HCT116 (cell line): ENCODE measurements at regions not wholly inside any gene's neighbourhood (a gene's known extent, or its start where the extent isn't known, plus 50 kb on each side); places are given as distances from the start of the nearest gene placed in this dataset.

ENCODE experiments used
- ATAC-seq: fragments of 200-7000 bp; cut with Tn5 transposase; 2 replicates; pipeline ENCODE4 v1.9.1; 2020; ENCODE audit warnings: mild to moderate bottlenecking, moderate library complexity
- BruUV-seq: library from RNA; stranded (reverse); fragments of 400-500 nt; replicated peaks from 2 replicates; lab custom pipeline; 2021; lab: Mats Ljungman, UMichigan
- CTCF ChIA-PET: fragments of 300-600 bp; sonication (Branson Sonifier 250); formaldehyde crosslinking; loops from one replicate; lab custom pipeline; 2021; ENCODE audit warnings: antibody characterized with exemption; lab: Charles Lee
- POLR2A ChIA-PET: fragments of 300-600, 350-600 bp; sonication (Branson Sonifier 250); formaldehyde crosslinking; loops from one replicate; lab custom pipeline; 2021; ENCODE audit warnings: antibody characterized with exemption; lab: Charles Lee
- RAD21 ChIA-PET, 2 experiments: fragments of 300-600 bp; sonication (Branson Sonifier 250); formaldehyde crosslinking; loops; one replicate each; lab custom pipeline; 2023; ENCODE audit warnings: low total read pairs in 2 of 2; ENCODE audit not compliant: uncharacterized antibody in 2 of 2, unreplicated experiment in 2 of 2, low non-redundant PET in 1 of 2; lab: Charles Lee
- DNase-seq: peaks from one replicate; pipeline ENCODE4 v3.0.0-alpha.2; 2010; ENCODE audit warnings: low read depth, low spot score
- H2AFZ ChIP-seq: fragments of 200-600 bp; shearing (Covaris generic), sonication (generic); 2 replicates; pipeline ENCODE4 v1.6.1; 2017; ENCODE audit warnings: low read depth, mixed run types, mixed read lengths, antibody characterized with exemption, low read length; ENCODE audit not compliant: poor library complexity, severe bottlenecking
- H3K27ac ChIP-seq: 2 replicates; pipeline ENCODE4 v1.5.1; 2012; ENCODE audit warnings: low read depth, low read length
- H3K27me3 ChIP-seq: fragments of 200-600 bp; sonication (generic); 2 replicates; pipeline ENCODE4 v1.6.1; 2016; ENCODE audit warnings: mixed run types, low read length, mixed read lengths; ENCODE audit not compliant: insufficient read depth
- H3K36me3 ChIP-seq, 2 experiments: fragments of 200-500 bp in 1 of 2; fragments of 200-600 bp in 1 of 2; sonication (Bioruptor generic) in 1 of 2; sonication (generic) in 1 of 2; 2 replicates each; pipeline versions ENCODE4 v1.5.1 to v1.6.1; 2014 to 2016; ENCODE audit warnings: low read length in 2 of 2, inconsistent platforms in 1 of 2, mixed read lengths in 1 of 2, mixed run types in 1 of 2; ENCODE audit not compliant: insufficient read depth in 2 of 2, control insufficient read depth in 1 of 2
- H3K4me1 ChIP-seq, 2 experiments: fragments of 200-600 bp in 1 of 2; sonication (generic) in 1 of 2; 2 replicates each; pipeline versions ENCODE4 v1.5.1 to v1.6.1; 2012 to 2017; ENCODE audit warnings: low read length in 2 of 2, inconsistent platforms in 1 of 2, mild to moderate bottlenecking in 1 of 2, mixed read lengths in 1 of 2, mixed run types in 1 of 2, moderate library complexity in 1 of 2; ENCODE audit not compliant: insufficient read depth in 2 of 2, control insufficient read depth in 1 of 2
- H3K4me2 ChIP-seq: fragments of 200-600 bp; sonication (generic); 2 replicates; pipeline ENCODE4 v1.6.1; 2017; ENCODE audit warnings: mixed run types, low read length, mixed read lengths
- H3K4me3 ChIP-seq, 2 experiments: fragments of 200-600 bp in 1 of 2; sonication (generic) in 1 of 2; replicated peaks in 1 of 2; 2 replicates each; pipeline ENCODE4 v1.5.1; 2011 to 2016; ENCODE audit warnings: low read length in 2 of 2, control low read depth in 1 of 2, low read depth in 1 of 2, mild to moderate bottlenecking in 1 of 2, mixed read lengths in 1 of 2, mixed run types in 1 of 2
- H3K79me2 ChIP-seq: fragments of 200-600 bp; sonication (generic); 2 replicates; pipeline ENCODE4 v1.6.1; 2017; ENCODE audit warnings: mild to moderate bottlenecking, mixed run types, low read length, moderate library complexity, mixed read lengths; ENCODE audit not compliant: insufficient read depth
- H3K9ac ChIP-seq: fragments of 200-600 bp; sonication (generic); 2 replicates; pipeline ENCODE4 v1.6.1; 2016; ENCODE audit warnings: low read length, mixed read lengths
- H3K9me2 ChIP-seq: fragments of 200-600 bp; sonication (generic), shearing (Covaris generic); 2 replicates; pipeline ENCODE4 v1.6.1; 2017; ENCODE audit warnings: mixed run types, mild to moderate bottlenecking, moderate library complexity; ENCODE audit not compliant: insufficient read depth
- H3K9me3 ChIP-seq, 2 experiments: fragments of 200-500 bp in 1 of 2; fragments of 200-600 bp in 1 of 2; sonication (Bioruptor generic) in 1 of 2; sonication (generic) in 1 of 2; 2 replicates each; pipeline ENCODE4 v1.6.1; 2014 to 2017; ENCODE audit warnings: low read length in 2 of 2, mixed read lengths in 2 of 2, inconsistent platforms in 1 of 2, low read depth in 1 of 2, mild to moderate bottlenecking in 1 of 2, mixed run types in 1 of 2, moderate library complexity in 1 of 2; ENCODE audit not compliant: control insufficient read depth in 1 of 2, insufficient read depth in 1 of 2
- H4K20me1 ChIP-seq: fragments of 200-600 bp; sonication (generic), shearing (Covaris generic); 2 replicates; pipeline ENCODE4 v1.6.1; 2017; ENCODE audit warnings: mixed run types, mild to moderate bottlenecking, moderate library complexity; ENCODE audit not compliant: insufficient read depth
- CBX3 ChIP-seq: IDR thresholded peaks from 2 replicates; pipeline ENCODE4 v1.6.1; 2012; ENCODE audit warnings: low read depth
- CEBPB ChIP-seq: IDR thresholded peaks from 2 replicates; pipeline ENCODE4 v1.6.1; 2012; ENCODE audit warnings: low read depth
- EGR1 ChIP-seq: IDR thresholded peaks from 2 replicates; pipeline ENCODE4 v1.6.1; 2012; ENCODE audit warnings: low read depth
- ELF1 ChIP-seq: IDR thresholded peaks from 2 replicates; pipeline ENCODE4 v1.6.1; 2012; ENCODE audit warnings: low read depth, borderline replicate concordance
- JUND ChIP-seq: IDR thresholded peaks from 2 replicates; pipeline ENCODE4 v1.6.1; 2012
- POLR2A ChIP-seq: IDR thresholded peaks from 2 replicates; pipeline ENCODE4 v1.7.0; 2011; ENCODE audit warnings: borderline replicate concordance; ENCODE audit not compliant: insufficient read depth, insufficient read length; ENCODE audit errors: extremely low read depth
- RAD21 ChIP-seq: IDR thresholded peaks from 2 replicates; pipeline ENCODE4 v1.6.1; 2012; ENCODE audit warnings: low read depth, mild to moderate bottlenecking
- SRF ChIP-seq: IDR thresholded peaks from 2 replicates; pipeline ENCODE4 v1.6.1; 2012; ENCODE audit warnings: low read depth
- TCF7L2 ChIP-seq: IDR thresholded peaks from 2 replicates; pipeline ENCODE4 v1.7.0; 2011; ENCODE audit warnings: borderline replicate concordance, inconsistent platforms; ENCODE audit not compliant: insufficient read depth, insufficient read length; ENCODE audit errors: extremely low read depth
- ZNF274 ChIP-seq: fragments of 200-500 bp; sonication (Bioruptor generic); IDR thresholded peaks from 2 replicates; pipeline ENCODE4 v1.6.1; 2014; ENCODE audit warnings: mild to moderate bottlenecking, low read depth, low read length, inconsistent platforms
- intact Hi-C: fragments of 100-400 bp; cut with micrococcal nuclease; formaldehyde crosslinking; loops from 2 replicates; pipeline ENCODE4 v1.10.0; 2022
- TF ChIP-seq, protein P1 (sequence below), 3 experiments: fragments of 200-600 bp in 1 of 3; sonication (generic) in 1 of 3; IDR thresholded peaks in 2 of 3; conservative IDR thresholded peaks in 1 of 3; 2 replicates each; pipeline ENCODE4 v1.5.1; 2012 to 2017; ENCODE audit warnings: low read depth in 2 of 3, low read length in 2 of 3, antibody characterized with exemption in 1 of 3, borderline replicate concordance in 1 of 3, control low read depth in 1 of 3, mild to moderate bottlenecking in 1 of 3, mixed read lengths in 1 of 3, mixed run types in 1 of 3, moderate library complexity in 1 of 3; ENCODE audit not compliant: insufficient read depth in 1 of 3
- TF ChIP-seq, protein P2 (sequence below): IDR thresholded peaks from 2 replicates; pipeline ENCODE4 v1.6.1; 2012

DNA sequence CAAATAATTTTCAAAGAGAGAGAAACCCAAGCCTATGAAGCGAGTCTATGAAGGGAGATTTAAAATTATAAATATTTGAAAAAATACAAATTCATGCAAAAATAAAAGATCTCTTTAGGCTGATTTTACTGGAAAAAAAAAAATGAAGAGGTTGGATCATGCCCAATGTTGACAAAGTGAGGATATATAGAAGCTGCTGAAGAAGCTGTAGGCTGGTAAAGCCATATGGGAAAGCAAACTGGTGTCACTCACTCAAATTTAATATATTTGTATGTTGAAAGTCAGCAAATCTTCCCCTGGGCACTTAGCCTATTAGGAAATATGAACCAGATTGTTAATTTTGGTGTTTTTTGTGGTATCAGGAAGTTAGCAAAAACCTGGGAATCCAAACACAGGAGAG lies 61.8 kb upstream of the BCHE start:
- Histone ChIP-seq H3K27ac (no peak overlapping the region), H3K9ac (no peak overlapping the region), H3K4me2 (no peak overlapping the region), H3K9me2 (peaks cover 6% of the 10 kb centered on the region; the same call in 1 of the 2 replicates), H2AFZ (no peak overlapping the region), H3K27me3 (no peaks in the 10 kb centered on the region), H3K9me3 (no peaks in the 10 kb centered on the region), H3K79me2 (no peaks in the 10 kb centered on the region), H3K36me3 (no peaks in the 10 kb centered on the region; a peak in 1 of 4 replicates), H3K4me3 (no peak overlapping the region), H3K4me1 (no peaks in the 10 kb centered on the region), H4K20me1 (no peaks in the 10 kb centered on the region)
- DNase-seq (no peak), ATAC-seq (no peak)
- TF ChIP-seq ELF1 (no peak), RAD21 (no peak), JUND (no peak), TCF7L2 (no peak), CBX3 (no peak), EGR1 (no peak), SRF (no peak), POLR2A (no peak), CEBPB (no peak), ZNF274 (no peak)
- TF ChIP-seq, protein P1, sequence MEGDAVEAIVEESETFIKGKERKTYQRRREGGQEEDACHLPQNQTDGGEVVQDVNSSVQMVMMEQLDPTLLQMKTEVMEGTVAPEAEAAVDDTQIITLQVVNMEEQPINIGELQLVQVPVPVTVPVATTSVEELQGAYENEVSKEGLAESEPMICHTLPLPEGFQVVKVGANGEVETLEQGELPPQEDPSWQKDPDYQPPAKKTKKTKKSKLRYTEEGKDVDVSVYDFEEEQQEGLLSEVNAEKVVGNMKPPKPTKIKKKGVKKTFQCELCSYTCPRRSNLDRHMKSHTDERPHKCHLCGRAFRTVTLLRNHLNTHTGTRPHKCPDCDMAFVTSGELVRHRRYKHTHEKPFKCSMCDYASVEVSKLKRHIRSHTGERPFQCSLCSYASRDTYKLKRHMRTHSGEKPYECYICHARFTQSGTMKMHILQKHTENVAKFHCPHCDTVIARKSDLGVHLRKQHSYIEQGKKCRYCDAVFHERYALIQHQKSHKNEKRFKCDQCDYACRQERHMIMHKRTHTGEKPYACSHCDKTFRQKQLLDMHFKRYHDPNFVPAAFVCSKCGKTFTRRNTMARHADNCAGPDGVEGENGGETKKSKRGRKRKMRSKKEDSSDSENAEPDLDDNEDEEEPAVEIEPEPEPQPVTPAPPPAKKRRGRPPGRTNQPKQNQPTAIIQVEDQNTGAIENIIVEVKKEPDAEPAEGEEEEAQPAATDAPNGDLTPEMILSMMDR (IDR thresholded peaks at IDR 0.05 in 2 of 3, conservative IDR thresholded peaks at IDR 0.05 in 1 of 3; ENCODE audit: borderline replicate concordance in 1 of 3, insufficient read depth in 1 of 3, low read depth in 2 of 3, low read length in 2 of 3), result no peak
- TF ChIP-seq, protein P2, sequence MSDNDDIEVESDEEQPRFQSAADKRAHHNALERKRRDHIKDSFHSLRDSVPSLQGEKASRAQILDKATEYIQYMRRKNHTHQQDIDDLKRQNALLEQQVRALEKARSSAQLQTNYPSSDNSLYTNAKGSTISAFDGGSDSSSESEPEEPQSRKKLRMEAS, result no peak
- ChIA-PET POLR2A (no interaction called here), RAD21 (no interaction called here), CTCF (no interaction called here)
- intact Hi-C loops, result no loop called here
- no TSS peak for BruUV-seq
